A673 (cell line): ENCODE measurements at regions not wholly inside any gene's neighbourhood (a gene's known extent, or its start where the extent isn't known, plus 50 kb on each side); places are given as distances from the start of the nearest gene placed in this dataset.
"Not testable (repeated sequence)": the region's sequence is repeated elsewhere in the genome, so short reads cannot be mapped to it uniquely, and the experiment has no call there.

Experiments
- BruUV-seq: library from RNA; stranded (reverse); fragments of 400-500 nt; replicated peaks from 2 replicates; lab custom pipeline; 2021; lab: Mats Ljungman, UMichigan
- CTCF ChIA-PET: fragments of 300-600 bp; sonication (Branson Sonifier 250); formaldehyde crosslinking; loops from one replicate; lab custom pipeline; 2022; ENCODE audit warnings: antibody characterized with exemption; lab: Charles Lee
- POLR2A ChIA-PET: fragments of 300-600 bp; sonication (Branson Sonifier 250); formaldehyde crosslinking; loops from one replicate; lab custom pipeline; 2022; ENCODE audit warnings: antibody characterized with exemption; ENCODE audit not compliant: low non-redundant PET; lab: Charles Lee
- DNase-seq: peaks from one replicate; pipeline ENCODE4 v3.0.0-alpha.2; 2015; ENCODE audit warnings: low spot score
- H3K27ac ChIP-seq: fragments of 200-600 bp; sonication (generic); 2 replicates; pipeline ENCODE4 v1.5.1; 2016; ENCODE audit warnings: mixed run types, low read depth, mild to moderate bottlenecking, mixed read lengths, antibody characterized with exemption, low read length; ENCODE audit not compliant: poor library complexity, severe bottlenecking
- H3K27me3 ChIP-seq: fragments of 200-600 bp; sonication (generic); replicated peaks from 2 replicates; pipeline ENCODE4 v1.6.1; 2017; ENCODE audit warnings: mixed run types, low read depth, mild to moderate bottlenecking, mixed read lengths, antibody characterized with exemption, low read length; ENCODE audit not compliant: insufficient read depth, poor library complexity
- H3K36me3 ChIP-seq: fragments of 200-600 bp; sonication (generic); 2 replicates; pipeline ENCODE4 v1.6.1; 2016; ENCODE audit warnings: mixed run types, mild to moderate bottlenecking, mixed read lengths, antibody characterized with exemption, low read length; ENCODE audit not compliant: insufficient read depth, poor library complexity, severe bottlenecking
- H3K4me1 ChIP-seq: fragments of 200-600 bp; sonication (generic); 2 replicates; pipeline ENCODE4 v1.6.1; 2017; ENCODE audit warnings: mixed run types, mild to moderate bottlenecking, mixed read lengths, antibody characterized with exemption, low read length; ENCODE audit not compliant: insufficient read depth, poor library complexity, severe bottlenecking
- H3K4me3 ChIP-seq: fragments of 200-600 bp; sonication (generic); 2 replicates; pipeline ENCODE4 v1.5.1; 2016; ENCODE audit warnings: low read depth, mixed run types, mild to moderate bottlenecking, mixed read lengths, low read length; ENCODE audit not compliant: poor library complexity, severe bottlenecking
- H3K9me3 ChIP-seq: fragments of 200-600 bp; sonication (generic); 2 replicates; pipeline ENCODE4 v1.6.1; 2016; ENCODE audit warnings: mixed run types, low read depth, mild to moderate bottlenecking, mixed read lengths, antibody characterized with exemption, low read length; ENCODE audit not compliant: poor library complexity, severe bottlenecking
- intact Hi-C: fragments of 100-400 bp; cut with micrococcal nuclease; formaldehyde crosslinking; loops from one replicate; pipeline ENCODE4 v1.10.0; 2022; ENCODE audit not compliant: unreplicated experiment

- H3K4me1 ChIP-seq, H3K4me3 ChIP-seq, CTCF ChIA-PET, BruUV-seq, H3K9me3 ChIP-seq, H3K27me3 ChIP-seq, intact Hi-C loops, DNase-seq, H3K36me3 ChIP-seq, H3K27ac ChIP-seq, POLR2A ChIA-PET: not testable (repeated sequence)
Observed at GRCh38 chr1:228611707-228612106, 123.6 kb upstream of the RHOU start.

DNA sequence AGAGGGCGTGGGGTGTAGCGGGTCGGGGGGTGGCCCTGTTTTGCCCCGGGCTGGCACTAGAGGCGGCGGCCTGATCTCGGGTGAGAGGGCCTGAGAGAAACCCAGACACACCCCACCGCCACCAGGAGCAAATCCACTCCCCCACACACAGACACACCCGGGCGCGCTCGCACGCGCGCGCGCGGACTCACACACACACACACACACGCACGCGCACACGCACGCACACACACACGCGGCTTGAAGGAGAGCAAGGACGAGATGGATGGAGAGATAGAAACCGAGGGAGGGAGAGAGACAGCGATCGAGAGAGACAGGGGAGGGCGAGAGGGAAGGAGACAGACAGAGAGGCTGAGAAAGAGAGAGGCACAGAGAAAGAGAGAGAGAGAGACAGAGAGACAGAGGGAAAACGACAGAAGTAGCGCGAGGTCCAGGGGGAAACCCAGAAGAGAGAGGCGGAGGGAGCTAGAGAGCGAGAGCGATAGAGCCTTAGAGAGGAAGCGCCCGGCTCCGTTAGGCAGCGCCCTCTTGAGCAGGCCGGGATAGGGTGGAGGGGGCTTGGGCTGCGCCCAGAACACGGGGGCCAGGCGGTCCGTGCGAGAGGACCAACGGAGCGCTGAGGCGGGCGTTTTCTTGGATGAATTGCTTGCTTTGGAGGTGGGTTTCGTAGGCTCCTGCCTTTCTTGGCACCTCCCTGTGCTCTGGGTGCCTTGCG lies 113.1 kb upstream of the RHOU start:
- POLR2A ChIA-PET, DNase-seq, H3K4me3 ChIP-seq, H3K36me3 ChIP-seq, BruUV-seq, intact Hi-C loops, CTCF ChIA-PET, H3K27me3 ChIP-seq, H3K9me3 ChIP-seq, H3K4me1 ChIP-seq, H3K27ac ChIP-seq: not testable (repeated sequence)

- H3K4me3 ChIP-seq, H3K36me3 ChIP-seq, POLR2A ChIA-PET, BruUV-seq, H3K4me1 ChIP-seq, H3K9me3 ChIP-seq, intact Hi-C loops, H3K27ac ChIP-seq, H3K27me3 ChIP-seq, CTCF ChIA-PET, DNase-seq: not testable (repeated sequence)
Observed at GRCh38 chr1:228626481-228626880, 108.8 kb upstream of the RHOU start.

GRCh38 chr1:228632858-228633257 lies 102.4 kb upstream of the RHOU start:
- POLR2A ChIA-PET, result not testable (repeated sequence)

DNA sequence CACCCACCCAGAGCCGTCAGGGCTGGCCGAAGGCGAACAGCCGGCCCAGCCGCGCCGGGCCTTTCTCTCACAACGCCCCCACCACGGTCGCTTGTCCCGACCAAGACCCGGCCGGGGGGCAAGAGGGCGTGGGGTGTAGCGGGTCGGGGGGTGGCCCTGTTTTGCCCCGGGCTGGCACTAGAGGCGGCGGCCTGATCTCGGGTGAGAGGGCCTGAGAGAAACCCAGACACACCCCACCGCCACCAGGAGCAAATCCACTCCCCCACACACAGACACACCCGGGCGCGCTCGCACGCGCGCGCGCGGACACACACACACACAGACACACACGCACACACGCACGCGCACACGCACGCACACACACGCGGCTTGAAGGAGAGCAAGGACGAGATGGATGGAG lies 100.0 kb upstream of the RHOU start:
- H3K36me3 ChIP-seq, H3K9me3 ChIP-seq, H3K27ac ChIP-seq, intact Hi-C loops, H3K4me1 ChIP-seq, POLR2A ChIA-PET, BruUV-seq, CTCF ChIA-PET, H3K27me3 ChIP-seq: not testable (repeated sequence)
- peak overlapping the region; percentile 40 for H3K4me3 ChIP-seq
- peak; percentile 52 for DNase-seq

More at GRCh38 chr1:228632858-228633257, 102.4 kb upstream of the RHOU start:
- H3K27ac ChIP-seq, H3K4me1 ChIP-seq, H3K9me3 ChIP-seq, H3K36me3 ChIP-seq, CTCF ChIA-PET, intact Hi-C loops, BruUV-seq, H3K27me3 ChIP-seq, H3K4me3 ChIP-seq, DNase-seq: not testable (repeated sequence)

- H3K27me3 ChIP-seq, BruUV-seq, H3K9me3 ChIP-seq, H3K27ac ChIP-seq, H3K4me1 ChIP-seq, POLR2A ChIA-PET, H3K36me3 ChIP-seq, DNase-seq, CTCF ChIA-PET, intact Hi-C loops: not testable (repeated sequence)
- H3K4me3 ChIP-seq, result peak overlapping the region; percentile 41
Observed at GRCh38 chr1:228637529-228637928, 97.8 kb upstream of the RHOU start.
